ENCODE measurements at regions not wholly inside any gene's neighbourhood (a gene's known extent, or its start where the extent isn't known, plus 50 kb on each side); places are given as distances from the start of the nearest gene placed in this dataset.

- no peak for DNase-seq
- TF ChIP-seq POLR2A (IDR thresholded peaks at IDR 0.05; ENCODE audit: low read length) (no peak), GATA1 (IDR thresholded peaks at IDR 0.05; ENCODE audit: low read depth, low read length) (no peak)
Measured at GRCh38 chr14:101008196-101008595, 104.7 kb upstream of the RTL1 start.

GRCh38 chr14:101008631-101009336 lies 105.3 kb upstream of the RTL1 start:
- DNase-seq: no peak
- TF ChIP-seq GATA1 (IDR thresholded peaks at IDR 0.05; ENCODE audit: low read depth, low read length) (no peak), POLR2A (IDR thresholded peaks at IDR 0.05; ENCODE audit: low read length) (no peak)

GRCh38 chr14:101009531-101009930 lies 106.0 kb upstream of the RTL1 start:
- TF ChIP-seq GATA1 (IDR thresholded peaks at IDR 0.05; ENCODE audit: low read depth, low read length) (no peak), POLR2A (IDR thresholded peaks at IDR 0.05; ENCODE audit: low read length) (no peak)
- no peak for DNase-seq

- TF ChIP-seq GATA1 (IDR thresholded peaks at IDR 0.05; ENCODE audit: low read depth, low read length): no peak
- no peak for TF ChIP-seq POLR2A (IDR thresholded peaks at IDR 0.05; ENCODE audit: low read length)
- DNase-seq: no peak
Measured at GRCh38 chr14:101010293-101010692, 106.8 kb upstream of the RTL1 start.

GRCh38 chr14:101010835-101011234 lies 107.3 kb upstream of the RTL1 start:
- DNase-seq: no peak
- TF ChIP-seq GATA1 (IDR thresholded peaks at IDR 0.05; ENCODE audit: low read depth, low read length) (no peak), POLR2A (IDR thresholded peaks at IDR 0.05; ENCODE audit: low read length) (no peak)

GRCh38 chr14:101017209-101017608 lies 113.7 kb upstream of the RTL1 start:
- no peak for DNase-seq

GRCh38 chr14:101017806-101018560 lies 114.5 kb upstream of the RTL1 start:
- no peak for TF ChIP-seq POLR2A (IDR thresholded peaks at IDR 0.05; ENCODE audit: low read length)
- TF ChIP-seq GATA1 (IDR thresholded peaks at IDR 0.05; ENCODE audit: low read depth, low read length): no peak
- DNase-seq: no peak

More at GRCh38 chr14:101017209-101017608, 113.7 kb upstream of the RTL1 start:
- TF ChIP-seq GATA1 (IDR thresholded peaks at IDR 0.05; ENCODE audit: low read depth, low read length) (no peak), POLR2A (IDR thresholded peaks at IDR 0.05; ENCODE audit: low read length) (no peak)

GRCh38 chr14:101018561-101019290 lies 115.2 kb upstream of the RTL1 start:
- DNase-seq: no peak

GRCh38 chr14:101019541-101019940 lies 116.0 kb upstream of the RTL1 start:
- TF ChIP-seq POLR2A (IDR thresholded peaks at IDR 0.05; ENCODE audit: low read length) (no peak), GATA1 (IDR thresholded peaks at IDR 0.05; ENCODE audit: low read depth, low read length) (no peak)
- no peak for DNase-seq

More at GRCh38 chr14:101018561-101019290, 115.2 kb upstream of the RTL1 start:
- TF ChIP-seq GATA1 (IDR thresholded peaks at IDR 0.05; ENCODE audit: low read depth, low read length) (no peak), POLR2A (IDR thresholded peaks at IDR 0.05; ENCODE audit: low read length) (no peak)

GRCh38 chr14:101019990-101020710 lies 116.6 kb upstream of the RTL1 start:
- no peak for DNase-seq
- TF ChIP-seq GATA1 (IDR thresholded peaks at IDR 0.05; ENCODE audit: low read depth, low read length) (no peak), POLR2A (IDR thresholded peaks at IDR 0.05; ENCODE audit: low read length) (no peak)

GRCh38 chr14:101020834-101021370 lies 117.4 kb upstream of the RTL1 start:
- no peak for DNase-seq
- TF ChIP-seq POLR2A (IDR thresholded peaks at IDR 0.05; ENCODE audit: low read length): no peak
- TF ChIP-seq GATA1 (IDR thresholded peaks at IDR 0.05; ENCODE audit: low read depth, low read length): no peak

GRCh38 chr14:101022121-101022520 lies 118.6 kb upstream of the RTL1 start:
- no peak for DNase-seq
- TF ChIP-seq POLR2A (IDR thresholded peaks at IDR 0.05; ENCODE audit: low read length) (no peak), GATA1 (IDR thresholded peaks at IDR 0.05; ENCODE audit: low read depth, low read length) (no peak)

GRCh38 chr14:101022916-101023435 lies 119.5 kb upstream of the RTL1 start:
- TF ChIP-seq GATA1 (IDR thresholded peaks at IDR 0.05; ENCODE audit: low read depth, low read length) (no peak), POLR2A (IDR thresholded peaks at IDR 0.05; ENCODE audit: low read length) (no peak)
- DNase-seq: no peak
